ENCODE measurements at regions not wholly inside any gene's neighbourhood (a gene's known extent, or its start where the extent isn't known, plus 50 kb on each side); places are given as distances from the start of the nearest gene placed in this dataset.
A peak's percentile ranks its signal among the peaks of the same experiment; 100 is the strongest.

GRCh38 chr6:166877906-166878305 lies 78.4 kb downstream of the RNASET2 start:
- no peak for DNase-seq

DNA sequence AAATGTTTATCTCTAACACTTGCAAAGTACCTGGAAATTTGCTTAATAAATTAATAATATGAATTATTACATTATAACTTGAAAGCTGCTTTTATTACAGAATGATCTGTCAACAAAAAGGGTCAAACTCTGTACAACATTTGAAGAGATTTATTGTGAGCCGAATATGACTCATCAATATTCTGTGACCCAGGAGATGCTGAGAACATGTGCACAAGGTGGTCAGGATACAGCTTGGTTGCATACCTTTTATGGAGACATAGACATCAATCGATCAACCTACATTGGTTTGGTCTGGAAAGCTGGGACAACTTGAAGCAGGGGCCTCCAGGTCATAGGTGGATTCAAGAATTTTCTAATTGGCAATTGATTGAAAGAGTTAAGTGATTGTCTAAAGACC lies 79.0 kb downstream of the RNASET2 start:
- DNase-seq, result no peak

- no peak for DNase-seq
Measured at GRCh38 chr6:166872531-166873009, 83.8 kb downstream of the RNASET2 start.

DNA sequence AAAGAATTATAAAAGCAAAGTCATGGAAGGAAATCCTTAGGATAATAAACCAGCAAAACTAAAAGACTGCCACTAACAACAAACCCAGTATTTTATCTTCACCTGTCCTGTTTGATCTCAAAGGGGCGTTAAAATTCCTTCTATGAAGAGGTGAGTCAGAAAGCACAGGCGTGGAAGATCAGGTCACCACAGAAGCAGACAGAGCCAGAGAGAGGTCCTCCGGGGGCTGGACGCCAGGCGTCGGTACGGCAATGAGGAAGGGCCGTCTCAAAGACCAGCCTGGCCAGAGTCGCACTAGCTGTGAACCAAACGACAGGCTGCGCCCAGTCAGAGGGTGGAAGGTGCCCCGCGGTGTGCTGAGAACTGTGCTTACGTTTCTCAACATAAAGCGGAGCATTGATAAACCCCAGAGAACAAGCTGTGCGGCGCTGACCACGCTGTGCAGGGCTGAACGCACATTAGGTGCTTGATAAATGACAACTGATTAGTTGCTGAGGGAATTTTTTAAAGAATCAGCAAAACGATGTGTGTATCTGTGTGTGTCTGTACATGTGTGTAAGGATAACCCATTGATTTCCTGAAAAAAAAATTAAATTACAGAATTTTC lies 85.6 kb downstream of the RNASET2 start:
- no peak for DNase-seq

- DNase-seq, result no peak
Measured at GRCh38 chr6:166866839-166867637, 89.3 kb downstream of the RNASET2 start.

DNA sequence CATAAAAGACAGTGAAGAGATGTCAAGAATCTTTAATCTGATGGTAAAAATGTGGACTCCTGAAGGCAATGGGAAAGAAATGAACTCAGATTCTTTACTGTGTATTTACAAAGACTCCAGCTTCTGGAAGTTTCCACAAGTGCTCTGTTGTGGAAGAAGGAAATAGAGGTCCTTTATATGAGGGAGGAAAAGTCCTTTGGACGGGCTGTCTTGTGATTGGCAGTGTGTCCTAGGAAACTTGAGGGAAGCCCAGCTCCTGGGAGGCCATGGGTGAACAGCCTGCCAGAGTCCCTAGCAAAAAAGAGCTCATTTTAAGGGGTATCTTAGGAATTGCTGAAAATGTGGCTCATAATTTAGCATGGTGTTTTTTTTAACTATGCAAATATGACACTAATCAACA lies 92.0 kb downstream of the RNASET2 start:
- DNase-seq, result no peak

DNA sequence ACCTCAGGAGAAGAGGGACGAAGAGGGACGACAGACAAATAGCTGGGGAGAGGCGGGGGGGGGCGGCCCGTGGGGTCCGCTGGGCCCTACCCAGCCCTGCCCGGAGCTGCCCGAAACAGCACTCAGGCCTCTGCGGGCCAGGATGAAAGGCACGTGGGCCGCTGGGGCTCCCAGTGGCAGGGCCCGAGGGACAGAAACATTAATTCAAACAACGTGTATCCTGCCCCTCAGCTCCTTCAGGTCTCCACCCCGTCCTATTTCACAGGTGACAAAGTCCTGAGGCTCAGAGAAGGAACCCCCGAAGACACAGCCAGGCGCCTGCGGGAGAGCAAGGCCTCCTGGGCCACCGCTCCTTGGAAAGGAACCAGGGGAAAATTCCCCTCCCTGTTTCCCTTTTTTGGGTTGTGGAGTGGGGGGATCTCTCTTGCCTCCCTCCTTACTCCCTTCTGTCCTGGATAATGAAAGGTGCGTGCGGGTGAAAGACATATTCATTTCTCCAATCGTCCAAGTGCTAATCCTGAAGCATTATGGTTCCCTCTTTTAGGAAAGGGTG lies 93.3 kb downstream of the RNASET2 start:
- no peak for DNase-seq

DNA sequence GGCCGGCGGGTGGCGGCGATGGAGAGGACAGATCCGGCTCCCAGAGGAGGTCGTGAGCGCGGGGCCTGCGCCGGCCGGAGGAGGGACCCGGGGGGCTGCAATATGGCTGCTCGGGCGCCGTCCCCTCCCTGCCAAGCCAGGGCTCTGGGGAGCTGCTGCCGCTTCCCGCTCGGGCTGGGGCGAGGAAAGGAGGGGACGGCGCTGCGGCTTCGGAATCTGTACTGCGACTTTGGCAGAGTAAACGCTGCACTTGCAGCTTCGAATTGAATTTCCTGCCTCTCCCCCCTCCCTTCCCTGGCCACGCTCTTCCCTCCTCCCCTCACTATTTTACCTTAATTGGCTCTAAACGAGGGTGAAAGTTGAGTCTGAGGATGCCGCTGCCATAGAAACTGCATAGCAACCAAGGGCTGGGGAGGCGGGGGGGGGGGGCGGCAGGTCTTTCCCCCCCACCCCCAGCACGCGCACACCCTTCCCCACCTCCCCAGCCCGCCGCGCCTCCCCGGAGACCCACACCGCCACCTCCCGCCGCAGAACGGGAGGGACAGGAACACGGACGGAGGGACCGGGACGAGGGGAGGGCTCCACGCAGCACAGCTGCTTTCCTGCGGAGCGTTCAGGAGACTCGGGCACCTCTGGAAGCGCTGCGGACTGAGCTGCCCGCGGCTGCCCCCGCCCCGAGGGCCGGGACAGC lies 93.9 kb downstream of the RNASET2 start:
- DNase-seq, result no peak

GRCh38 chr6:166861961-166862286 lies 94.4 kb downstream of the RNASET2 start:
- DNase-seq, result no peak

- no peak for DNase-seq
Measured at GRCh38 chr6:166861304-166861703, 95.0 kb downstream of the RNASET2 start.

GRCh38 chr6:166860392-166860791 lies 96.0 kb downstream of the RNASET2 start:
- no peak for DNase-seq

- no peak for DNase-seq
Measured at GRCh38 chr6:166855416-166855815, 100.9 kb downstream of the RNASET2 start.

- no peak for DNase-seq
Measured at GRCh38 chr6:166853371-166854325, 102.7 kb downstream of the RNASET2 start.

DNA sequence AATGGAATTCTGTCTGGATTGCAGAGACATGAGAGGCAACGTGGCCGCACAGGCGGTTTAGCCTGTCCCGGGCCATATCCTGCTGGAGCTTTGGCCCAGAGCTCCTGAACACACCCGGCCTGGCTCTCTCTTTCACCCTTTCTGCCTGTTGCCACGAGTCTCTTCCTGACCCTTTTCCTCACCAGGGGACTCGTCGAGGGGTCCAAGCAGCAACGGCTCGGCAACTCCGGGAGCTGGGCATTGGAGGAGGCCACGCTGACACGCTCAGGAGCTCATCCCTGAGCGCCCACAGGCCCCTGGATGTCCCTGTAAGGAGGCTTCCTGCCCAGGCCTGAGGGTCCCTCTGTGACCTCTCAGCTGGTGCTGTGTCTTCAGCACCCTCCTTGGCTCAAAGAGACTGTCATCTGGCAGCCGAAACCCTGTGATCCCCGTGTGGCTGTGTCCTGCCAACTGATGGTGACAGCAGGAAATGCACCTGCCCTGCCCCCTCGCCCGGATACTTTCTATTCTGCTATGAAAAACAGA lies 103.8 kb downstream of the RNASET2 start:
- DNase-seq, result no peak

DNA sequence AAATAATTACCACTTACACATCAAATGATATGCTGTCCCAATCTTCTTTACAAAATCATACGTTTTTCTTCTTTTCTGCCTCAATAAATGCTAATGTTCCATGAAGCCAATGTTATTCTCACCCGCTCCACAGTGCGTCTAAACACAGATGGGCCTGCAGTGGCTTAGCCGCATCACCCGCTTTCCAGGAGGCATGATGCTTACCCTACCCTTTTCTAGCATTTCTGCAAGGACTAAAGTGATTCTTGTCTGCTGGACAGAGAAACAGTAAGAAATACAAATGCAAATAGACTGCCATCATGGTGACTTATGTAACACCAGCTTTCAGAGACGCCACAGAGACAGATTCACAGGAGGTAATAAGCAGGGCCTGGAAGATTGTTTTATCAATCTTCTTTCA lies 104.4 kb downstream of the RNASET2 start:
- no peak for DNase-seq

- no peak for DNase-seq
Measured at GRCh38 chr6:166851426-166851825, 104.9 kb downstream of the RNASET2 start.

DNA sequence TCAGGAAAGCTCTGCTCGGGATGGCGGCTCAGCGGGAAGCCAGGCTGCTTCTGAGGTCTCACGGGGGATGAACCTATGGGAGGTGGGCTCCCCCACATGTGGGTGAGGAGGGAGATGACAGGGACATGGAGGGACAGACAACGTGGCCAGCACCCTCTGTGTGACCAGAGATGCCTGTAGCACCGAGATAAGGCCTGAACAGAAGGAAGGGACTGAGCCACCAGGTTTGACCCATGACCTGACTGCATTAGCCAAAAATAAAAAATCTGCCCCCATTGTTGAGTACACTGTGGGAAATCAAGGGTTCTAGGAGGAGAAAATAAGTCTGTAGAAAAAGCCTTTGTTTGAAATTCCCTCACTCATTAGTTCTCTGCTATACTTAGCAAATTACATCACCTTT lies 105.7 kb downstream of the RNASET2 start:
- DNase-seq, result no peak

GRCh38 chr6:166849749-166850183 lies 106.6 kb downstream of the RNASET2 start:
- no peak for DNase-seq

GRCh38 chr6:166848979-166849748 lies 107.2 kb downstream of the RNASET2 start:
- DNase-seq, result no peak

GRCh38 chr6:166846446-166847142 lies 109.8 kb downstream of the RNASET2 start:
- peak; percentile 4 for DNase-seq

GRCh38 chr6:166842607-166843006 lies 113.7 kb downstream of the RNASET2 start:
- no peak for DNase-seq

Data from hematopoietic multipotent progenitor cell treated with erythropoietin and hydrocortisone succinate and interleukin-3 and kit ligand, for 8 days (in vitro differentiated cells).